IMR-90 (cell line): ENCODE measurements at regions not wholly inside any gene's neighbourhood (a gene's known extent, or its start where the extent isn't known, plus 50 kb on each side); places are given as distances from the start of the nearest gene placed in this dataset.

Source experiments
- FOS ChIP-seq: fragments of 150-350 bp; IDR thresholded peaks from 2 replicates; pipeline ENCODE4 v1.6.1; 2016; ENCODE audit warnings: low read depth, low read length
- POLR2A ChIP-seq: IDR thresholded peaks from 2 replicates; pipeline ENCODE4 v1.6.1; 2012; ENCODE audit warnings: mild to moderate bottlenecking, low read depth, low read length
- RFX5 ChIP-seq: IDR thresholded peaks from 2 replicates; pipeline ENCODE4 v1.8.0; 2012; ENCODE audit warnings: low read depth, mild to moderate bottlenecking, low read length, moderate library complexity
- TF ChIP-seq, protein P1 (sequence below): conservative IDR thresholded peaks from 2 replicates; pipeline ENCODE4 v1.5.1; 2012; ENCODE audit warnings: mild to moderate bottlenecking, low read depth, low read length, improper control_type of control experiment

DNA sequence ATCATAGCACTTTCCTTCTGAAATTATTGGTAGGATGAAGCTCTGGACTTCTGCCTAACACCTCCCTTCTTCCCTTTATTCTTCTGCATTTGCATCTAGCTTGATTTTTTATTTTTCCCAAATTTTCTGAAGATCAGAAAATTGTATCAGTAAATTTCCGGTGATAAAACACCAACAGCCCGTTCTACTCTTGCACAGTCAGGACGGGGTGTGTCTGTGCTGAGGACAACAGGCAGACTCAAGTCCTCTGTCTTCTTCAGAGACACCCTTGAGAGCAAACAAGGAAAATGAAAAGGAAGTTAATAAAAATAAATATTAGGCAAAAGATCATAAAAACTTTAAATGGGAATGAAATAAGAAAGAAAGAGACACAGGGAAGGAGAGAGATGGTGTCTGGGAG is 120.7 kb downstream of the ARL4C start:
- TF ChIP-seq RFX5 (no peak), POLR2A (no peak), FOS (no peak)
- TF ChIP-seq, protein P1, sequence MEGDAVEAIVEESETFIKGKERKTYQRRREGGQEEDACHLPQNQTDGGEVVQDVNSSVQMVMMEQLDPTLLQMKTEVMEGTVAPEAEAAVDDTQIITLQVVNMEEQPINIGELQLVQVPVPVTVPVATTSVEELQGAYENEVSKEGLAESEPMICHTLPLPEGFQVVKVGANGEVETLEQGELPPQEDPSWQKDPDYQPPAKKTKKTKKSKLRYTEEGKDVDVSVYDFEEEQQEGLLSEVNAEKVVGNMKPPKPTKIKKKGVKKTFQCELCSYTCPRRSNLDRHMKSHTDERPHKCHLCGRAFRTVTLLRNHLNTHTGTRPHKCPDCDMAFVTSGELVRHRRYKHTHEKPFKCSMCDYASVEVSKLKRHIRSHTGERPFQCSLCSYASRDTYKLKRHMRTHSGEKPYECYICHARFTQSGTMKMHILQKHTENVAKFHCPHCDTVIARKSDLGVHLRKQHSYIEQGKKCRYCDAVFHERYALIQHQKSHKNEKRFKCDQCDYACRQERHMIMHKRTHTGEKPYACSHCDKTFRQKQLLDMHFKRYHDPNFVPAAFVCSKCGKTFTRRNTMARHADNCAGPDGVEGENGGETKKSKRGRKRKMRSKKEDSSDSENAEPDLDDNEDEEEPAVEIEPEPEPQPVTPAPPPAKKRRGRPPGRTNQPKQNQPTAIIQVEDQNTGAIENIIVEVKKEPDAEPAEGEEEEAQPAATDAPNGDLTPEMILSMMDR, result no peak
